ENCODE measurements at regions not wholly inside any gene's neighbourhood (a gene's known extent, or its start where the extent isn't known, plus 50 kb on each side); places are given as distances from the start of the nearest gene placed in this dataset.

- H3K27ac ChIP-seq: no peak overlapping the region
- TF ChIP-seq CTCF (conservative IDR thresholded peaks at IDR 0.05): no peak
Measured at GRCh38 chr12:105967038-105967776, 171.5 kb downstream of the NUAK1 start.

GRCh38 chr12:105968025-105968424, 170.7 kb downstream of the NUAK1 start:
- no peak for TF ChIP-seq CTCF (conservative IDR thresholded peaks at IDR 0.05)
- no peak overlapping the region for H3K27ac ChIP-seq

GRCh38 chr12:105970885-105971284, 167.9 kb downstream of the NUAK1 start:
- TF ChIP-seq CTCF (conservative IDR thresholded peaks at IDR 0.05): no peak
- H3K27ac ChIP-seq: no peak overlapping the region

- no peak overlapping the region for H3K27ac ChIP-seq
- no peak for TF ChIP-seq CTCF (conservative IDR thresholded peaks at IDR 0.05)
Measured at GRCh38 chr12:105974738-105975137, 164.0 kb downstream of the NUAK1 start.

- no peak overlapping the region for H3K27ac ChIP-seq
- no peak for TF ChIP-seq CTCF (conservative IDR thresholded peaks at IDR 0.05)
Measured at GRCh38 chr12:105975351-105975750, 163.4 kb downstream of the NUAK1 start.

- no peak overlapping the region for H3K27ac ChIP-seq
- no peak for TF ChIP-seq CTCF (conservative IDR thresholded peaks at IDR 0.05)
Measured at GRCh38 chr12:105977236-105977635, 161.5 kb downstream of the NUAK1 start.

- TF ChIP-seq CTCF (conservative IDR thresholded peaks at IDR 0.05): no peak
- no peak overlapping the region for H3K27ac ChIP-seq
Measured at GRCh38 chr12:105977652-105978051, 161.1 kb downstream of the NUAK1 start.

All from VCaP (cell line).